H9 (cell line): ENCODE measurements at regions not wholly inside any gene's neighbourhood (a gene's known extent, or its start where the extent isn't known, plus 50 kb on each side); places are given as distances from the start of the nearest gene placed in this dataset.

Source experiments
- DNase-seq: peaks from one replicate; pipeline ENCODE4 v3.0.0-alpha.2; 2017
- H2AFZ ChIP-seq: one replicate; pipeline ENCODE4 v1.6.1; 2013; ENCODE audit warnings: mild to moderate bottlenecking, low read length, control low read depth, moderate library complexity
- H2AK5ac ChIP-seq: 2 replicates; pipeline ENCODE4 v1.6.1; 2013; ENCODE audit warnings: low read length, control low read depth, mixed read lengths; ENCODE audit not compliant: insufficient read length
- H2BK120ac ChIP-seq: one replicate; pipeline ENCODE4 v1.6.1; 2013; ENCODE audit warnings: low read depth, mild to moderate bottlenecking, low read length, control low read depth, inconsistent platforms; ENCODE audit not compliant: poor library complexity, severe bottlenecking
- H2BK12ac ChIP-seq: 2 replicates; pipeline ENCODE4 v1.6.1; 2013; ENCODE audit warnings: low read length, control low read depth, mixed read lengths, low read depth; ENCODE audit not compliant: insufficient read length
- H2BK15ac ChIP-seq: 2 replicates; pipeline ENCODE4 v1.6.1; 2013; ENCODE audit warnings: low read depth, low read length, control low read depth
- H2BK20ac ChIP-seq: one replicate; pipeline ENCODE4 v1.6.1; 2013; ENCODE audit warnings: low read depth, mild to moderate bottlenecking, low read length, control low read depth, inconsistent platforms; ENCODE audit not compliant: poor library complexity, severe bottlenecking
- H2BK5ac ChIP-seq: 2 replicates; pipeline ENCODE4 v1.6.1; 2013; ENCODE audit warnings: low read length, control low read depth, mixed read lengths; ENCODE audit not compliant: insufficient read length
- H3K14ac ChIP-seq: 2 replicates; pipeline ENCODE4 v1.6.1; 2013; ENCODE audit warnings: low read length, control low read depth; ENCODE audit not compliant: insufficient read depth
- H3K18ac ChIP-seq: 2 replicates; pipeline ENCODE4 v1.6.1; 2013; ENCODE audit warnings: low read depth, mild to moderate bottlenecking, mixed read lengths, low read length, control low read depth; ENCODE audit not compliant: insufficient read length
- H3K23ac ChIP-seq: 2 replicates; pipeline ENCODE4 v1.6.1; 2013; ENCODE audit warnings: low read length, control low read depth, mixed read lengths, low read depth; ENCODE audit not compliant: insufficient read length
- H3K23me2 ChIP-seq: 2 replicates; pipeline ENCODE4 v1.6.1; 2013; ENCODE audit warnings: low read depth, mild to moderate bottlenecking, mixed read lengths, low read length, control low read depth; ENCODE audit not compliant: insufficient read length, poor library complexity, severe bottlenecking
- H3K27ac ChIP-seq: 2 replicates; pipeline ENCODE4 v1.5.1; 2013; ENCODE audit warnings: low read length, control low read depth, mixed read lengths, low read depth; ENCODE audit not compliant: insufficient read length
- H3K27me3 ChIP-seq: 2 replicates; pipeline ENCODE4 v1.6.1; 2013; ENCODE audit warnings: low read length, control low read depth, inconsistent platforms; ENCODE audit not compliant: insufficient read depth
- H3K4ac ChIP-seq: 2 replicates; pipeline ENCODE4 v1.6.1; 2013; ENCODE audit warnings: low read depth, mild to moderate bottlenecking, control low read depth, inconsistent platforms, low read length, moderate library complexity
- H3K4me1 ChIP-seq: 2 replicates; pipeline ENCODE4 v1.6.1; 2013; ENCODE audit warnings: low read length, control low read depth, inconsistent platforms; ENCODE audit not compliant: insufficient read depth
- H3K4me2 ChIP-seq: 2 replicates; pipeline ENCODE4 v1.6.1; 2013; ENCODE audit warnings: low read length, control low read depth, mixed read lengths; ENCODE audit not compliant: insufficient read length, insufficient read depth
- H3K56ac ChIP-seq: 2 replicates; pipeline ENCODE4 v1.6.1; 2013; ENCODE audit warnings: low read depth, mild to moderate bottlenecking, mixed read lengths, low read length, control low read depth; ENCODE audit not compliant: insufficient read length
- H3K79me1 ChIP-seq: 2 replicates; pipeline ENCODE4 v1.6.1; 2013; ENCODE audit warnings: low read depth, mild to moderate bottlenecking, moderate library complexity, low read length, control low read depth, inconsistent platforms; ENCODE audit not compliant: insufficient read depth, poor library complexity, severe bottlenecking
- H3K79me2 ChIP-seq: 2 replicates; pipeline ENCODE4 v1.6.1; 2013; ENCODE audit warnings: low read length, control low read depth, inconsistent platforms; ENCODE audit not compliant: insufficient read depth
- H3K9ac ChIP-seq: 2 replicates; pipeline ENCODE4 v1.6.1; 2013; ENCODE audit warnings: low read length, control low read depth, mixed read lengths; ENCODE audit not compliant: insufficient read length; ENCODE audit errors: extremely low read depth
- H3K9me3 ChIP-seq: one replicate; pipeline ENCODE4 v1.6.1; 2013; ENCODE audit warnings: low read depth, low read length, inconsistent platforms; ENCODE audit not compliant: control insufficient read depth
- H3T11ph ChIP-seq: one replicate; pipeline ENCODE4 v1.6.1; 2013; ENCODE audit warnings: mild to moderate bottlenecking, low read length, control low read depth, inconsistent platforms
- H4K20me1 ChIP-seq: one replicate; pipeline ENCODE4 v1.6.1; 2013; ENCODE audit not compliant: control insufficient read depth, insufficient read length, insufficient read depth
- H4K5ac ChIP-seq: 2 replicates; pipeline ENCODE4 v1.6.1; 2013; ENCODE audit warnings: low read depth, mild to moderate bottlenecking, mixed read lengths, low read length, control low read depth; ENCODE audit not compliant: insufficient read length
- H4K8ac ChIP-seq: replicated peaks from 2 replicates; pipeline ENCODE4 v1.6.1; 2013; ENCODE audit warnings: low read length, control low read depth, mixed read lengths, low read depth; ENCODE audit not compliant: insufficient read length
- H4K91ac ChIP-seq: 2 replicates; pipeline ENCODE4 v1.6.1; 2013; ENCODE audit warnings: low read depth, mild to moderate bottlenecking, moderate library complexity, mixed read lengths, low read length, control low read depth; ENCODE audit not compliant: insufficient read length
- H3K27ac Mint-ChIP-seq, 3 experiments: 2 replicates in 2 of 3; 3 replicates in 1 of 3; pipeline ENCODE4 v1.8.0; 2020 to 2021; ENCODE audit warnings: mixed read lengths in 3 of 3, mild to moderate bottlenecking in 1 of 3, moderate library complexity in 1 of 3
- H3K27me3 Mint-ChIP-seq: 2 replicates; pipeline ENCODE4 v1.8.0; 2021; ENCODE audit warnings: low read depth, mild to moderate bottlenecking, moderate library complexity, mixed read lengths
- H3K36me3 Mint-ChIP-seq, 3 experiments: 2 replicates in 2 of 3; 3 replicates in 1 of 3; pipeline ENCODE4 v1.8.0; 2020 to 2021; ENCODE audit warnings: low read depth in 3 of 3, mixed read lengths in 3 of 3; ENCODE audit not compliant: insufficient read depth in 1 of 3
- H3K4me1 Mint-ChIP-seq, 2 experiments: 2 replicates each; pipeline ENCODE4 v1.8.0; 2020; ENCODE audit warnings: mixed read lengths in 2 of 2
- H3K4me3 Mint-ChIP-seq, 2 experiments: 2 replicates in 1 of 2; 3 replicates in 1 of 2; pipeline ENCODE4 v1.8.0; 2020 to 2021; ENCODE audit warnings: mild to moderate bottlenecking in 2 of 2, mixed read lengths in 2 of 2, moderate library complexity in 1 of 2
- H3K9me3 Mint-ChIP-seq, 2 experiments: 2 replicates in 1 of 2; 3 replicates in 1 of 2; pipeline ENCODE4 v1.8.0; 2020; ENCODE audit warnings: mild to moderate bottlenecking in 2 of 2, mixed read lengths in 2 of 2, moderate library complexity in 1 of 2
- WGBS: extraction: QIAGEN DNeasy Blood & Tissue Kit; methylation state at CpG from one replicate; pipeline ENCODE4 v1.1.7; 2013; ENCODE audit warnings: missing lambda C conversion rate, low lambda C conversion rate, mixed read lengths; ENCODE audit not compliant: insufficient read length; ENCODE audit errors: extremely low coverage; 5-methylcytosine and 5-hydroxymethylcytosine counted together
- TF ChIP-seq, protein P1 (sequence below): fragments of 200-600 bp; sonication (generic); conservative IDR thresholded peaks from 3 replicates; pipeline ENCODE4 v1.8.0; 2021; ENCODE audit warnings: antibody characterized with exemption, mild to moderate bottlenecking

DNA sequence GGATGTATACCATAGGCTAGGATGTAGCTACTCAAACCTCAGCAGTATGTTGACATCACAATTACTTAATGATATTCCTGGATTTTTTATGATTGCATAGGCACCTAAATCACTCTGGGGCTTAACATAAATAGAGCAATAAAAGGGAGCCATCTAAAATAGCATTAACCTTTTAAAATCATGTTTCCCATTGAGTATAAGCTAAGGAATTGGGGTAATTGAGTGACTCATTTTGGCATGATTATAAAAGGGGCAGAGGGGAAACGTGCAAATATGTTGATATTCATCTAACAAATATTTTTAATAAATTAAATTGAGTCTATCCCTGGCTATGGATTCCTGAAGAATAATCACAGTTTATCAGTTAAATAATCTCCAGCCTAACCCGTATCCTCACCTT, 74.0 kb upstream of the ADGRF1 start:
- Histone ChIP-seq H3K27ac (no peak overlapping the region), H2BK5ac (no peak overlapping the region), H3K9me3 (no peaks in the 10 kb centered on the region), H3K4me1 (no peaks in the 10 kb centered on the region), H3K79me1 (no peaks in the 10 kb centered on the region), H3K23ac (no peak overlapping the region), H3K27me3 (no peaks in the 10 kb centered on the region), H3K56ac (no peak overlapping the region), H3K14ac (no peak overlapping the region), H2BK12ac (no peak overlapping the region), H2AK5ac (no peak overlapping the region), H3K23me2 (no peaks in the 10 kb centered on the region), H3K4me2 (no peak overlapping the region), H4K20me1 (no peaks in the 10 kb centered on the region), H2BK120ac (no peak overlapping the region), H4K8ac (no peak overlapping the region), H4K91ac (no peak overlapping the region), H3K9ac (no peak overlapping the region), H3K18ac (no peak overlapping the region), H3K4ac (no peak overlapping the region), H3T11ph (no peak overlapping the region), H2AFZ (no peak overlapping the region), H2BK15ac (no peak overlapping the region), H2BK20ac (no peak overlapping the region), H3K79me2 (no peaks in the 10 kb centered on the region), H4K5ac (no peak overlapping the region)
- WGBS = no CpG with 5 or more reads among the region's 2 CpGs
- H3K9me3 Mint-ChIP-seq = no peaks in the 10 kb centered on the region
- TF ChIP-seq, protein P1, sequence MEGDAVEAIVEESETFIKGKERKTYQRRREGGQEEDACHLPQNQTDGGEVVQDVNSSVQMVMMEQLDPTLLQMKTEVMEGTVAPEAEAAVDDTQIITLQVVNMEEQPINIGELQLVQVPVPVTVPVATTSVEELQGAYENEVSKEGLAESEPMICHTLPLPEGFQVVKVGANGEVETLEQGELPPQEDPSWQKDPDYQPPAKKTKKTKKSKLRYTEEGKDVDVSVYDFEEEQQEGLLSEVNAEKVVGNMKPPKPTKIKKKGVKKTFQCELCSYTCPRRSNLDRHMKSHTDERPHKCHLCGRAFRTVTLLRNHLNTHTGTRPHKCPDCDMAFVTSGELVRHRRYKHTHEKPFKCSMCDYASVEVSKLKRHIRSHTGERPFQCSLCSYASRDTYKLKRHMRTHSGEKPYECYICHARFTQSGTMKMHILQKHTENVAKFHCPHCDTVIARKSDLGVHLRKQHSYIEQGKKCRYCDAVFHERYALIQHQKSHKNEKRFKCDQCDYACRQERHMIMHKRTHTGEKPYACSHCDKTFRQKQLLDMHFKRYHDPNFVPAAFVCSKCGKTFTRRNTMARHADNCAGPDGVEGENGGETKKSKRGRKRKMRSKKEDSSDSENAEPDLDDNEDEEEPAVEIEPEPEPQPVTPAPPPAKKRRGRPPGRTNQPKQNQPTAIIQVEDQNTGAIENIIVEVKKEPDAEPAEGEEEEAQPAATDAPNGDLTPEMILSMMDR = no peak
- H3K27me3 Mint-ChIP-seq = no peaks in the 10 kb centered on the region
- H3K4me3 Mint-ChIP-seq = no peak overlapping the region
- no peaks in the 10 kb centered on the region for H3K36me3 Mint-ChIP-seq
- no peak for DNase-seq
- peaks cover 7 to 11% of the 10 kb centered on the region in 2 experiments for H3K4me1 Mint-ChIP-seq
- H3K27ac Mint-ChIP-seq = no peak overlapping the region
